ENCODE measurements at regions not wholly inside any gene's neighbourhood (a gene's known extent, or its start where the extent isn't known, plus 50 kb on each side); places are given as distances from the start of the nearest gene placed in this dataset.
A peak's percentile ranks its signal among the peaks of the same experiment; 100 is the strongest.

DNA sequence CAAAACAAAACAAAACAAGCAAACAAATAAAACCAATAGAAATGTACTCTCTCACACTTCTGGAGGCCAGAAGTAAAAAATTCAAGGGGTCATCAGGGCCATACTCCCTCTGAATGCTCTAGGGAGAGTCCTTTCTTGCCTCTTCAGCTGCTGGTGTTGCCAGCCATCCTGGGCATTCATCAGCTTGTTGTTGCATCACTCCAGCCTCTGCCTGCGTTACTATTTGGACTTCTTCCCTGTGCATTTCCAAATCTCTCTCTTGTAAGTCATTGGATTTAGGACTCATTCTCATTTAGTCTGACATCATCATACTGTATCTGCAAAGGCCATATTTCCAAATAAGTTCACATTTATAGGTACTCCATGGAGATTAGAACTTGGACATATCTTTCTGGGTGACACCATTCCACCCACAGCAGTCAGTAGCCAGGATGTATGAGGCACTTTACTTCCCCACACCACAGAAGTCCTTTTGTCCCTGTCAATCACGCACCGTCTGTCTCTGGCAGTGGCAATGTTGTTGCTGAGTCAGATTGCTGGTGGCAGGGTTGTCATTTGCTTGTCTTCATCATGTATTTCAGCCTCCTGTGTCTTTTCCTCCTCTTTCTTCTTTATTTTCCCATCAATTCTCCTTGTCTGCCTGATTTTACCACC is 151.0 kb upstream of the KCNJ6 start:
- H3K4me1 ChIP-seq = no peaks in the 10 kb centered on the region
- H3K9me3 ChIP-seq = no peaks in the 10 kb centered on the region
- WGBS, 2 donors = 69 to 71% methylated on average over 3 of the region's 3 CpGs
- DNase-seq = no peak
- no peak overlapping the region for H3K4me3 ChIP-seq
- no peaks in the 10 kb centered on the region for H3K36me3 ChIP-seq
- H3K27me3 ChIP-seq = peaks cover 0 to 6% (median 4%) of the 10 kb centered on the region in 7 donors
- ATAC-seq = peak in 1 of 8 donors; percentile 81
- H3K27ac ChIP-seq = no peak overlapping the region
- intact Hi-C loops (cut with DNase I) = no loop called here
- TF ChIP-seq, protein P1, sequence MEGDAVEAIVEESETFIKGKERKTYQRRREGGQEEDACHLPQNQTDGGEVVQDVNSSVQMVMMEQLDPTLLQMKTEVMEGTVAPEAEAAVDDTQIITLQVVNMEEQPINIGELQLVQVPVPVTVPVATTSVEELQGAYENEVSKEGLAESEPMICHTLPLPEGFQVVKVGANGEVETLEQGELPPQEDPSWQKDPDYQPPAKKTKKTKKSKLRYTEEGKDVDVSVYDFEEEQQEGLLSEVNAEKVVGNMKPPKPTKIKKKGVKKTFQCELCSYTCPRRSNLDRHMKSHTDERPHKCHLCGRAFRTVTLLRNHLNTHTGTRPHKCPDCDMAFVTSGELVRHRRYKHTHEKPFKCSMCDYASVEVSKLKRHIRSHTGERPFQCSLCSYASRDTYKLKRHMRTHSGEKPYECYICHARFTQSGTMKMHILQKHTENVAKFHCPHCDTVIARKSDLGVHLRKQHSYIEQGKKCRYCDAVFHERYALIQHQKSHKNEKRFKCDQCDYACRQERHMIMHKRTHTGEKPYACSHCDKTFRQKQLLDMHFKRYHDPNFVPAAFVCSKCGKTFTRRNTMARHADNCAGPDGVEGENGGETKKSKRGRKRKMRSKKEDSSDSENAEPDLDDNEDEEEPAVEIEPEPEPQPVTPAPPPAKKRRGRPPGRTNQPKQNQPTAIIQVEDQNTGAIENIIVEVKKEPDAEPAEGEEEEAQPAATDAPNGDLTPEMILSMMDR (IDR thresholded peaks at IDR 0.05) = no peak

DNA sequence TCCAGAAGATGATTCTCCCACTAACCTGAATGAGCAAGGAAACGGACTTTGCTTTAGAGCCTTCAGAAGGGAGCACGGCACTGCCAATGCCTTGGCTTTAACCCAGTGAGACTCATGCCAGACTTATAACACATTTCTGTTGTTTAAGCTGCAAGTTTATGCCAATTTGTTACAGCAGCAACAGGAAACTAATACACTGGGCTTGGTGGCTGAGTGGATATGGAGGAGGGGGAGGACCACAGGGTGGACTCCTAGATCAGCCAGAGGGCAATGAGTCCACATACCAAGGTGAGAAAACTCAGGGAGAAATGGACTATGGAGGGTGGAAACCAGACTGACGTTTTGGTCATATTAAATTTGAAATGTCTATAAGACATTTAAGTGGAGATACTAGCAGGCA is 156.2 kb upstream of the KCNJ6 start:
- 69 to 76% methylated on average over 3 of the region's 3 CpGs for WGBS, 2 donors
- ATAC-seq = no peak

DNA sequence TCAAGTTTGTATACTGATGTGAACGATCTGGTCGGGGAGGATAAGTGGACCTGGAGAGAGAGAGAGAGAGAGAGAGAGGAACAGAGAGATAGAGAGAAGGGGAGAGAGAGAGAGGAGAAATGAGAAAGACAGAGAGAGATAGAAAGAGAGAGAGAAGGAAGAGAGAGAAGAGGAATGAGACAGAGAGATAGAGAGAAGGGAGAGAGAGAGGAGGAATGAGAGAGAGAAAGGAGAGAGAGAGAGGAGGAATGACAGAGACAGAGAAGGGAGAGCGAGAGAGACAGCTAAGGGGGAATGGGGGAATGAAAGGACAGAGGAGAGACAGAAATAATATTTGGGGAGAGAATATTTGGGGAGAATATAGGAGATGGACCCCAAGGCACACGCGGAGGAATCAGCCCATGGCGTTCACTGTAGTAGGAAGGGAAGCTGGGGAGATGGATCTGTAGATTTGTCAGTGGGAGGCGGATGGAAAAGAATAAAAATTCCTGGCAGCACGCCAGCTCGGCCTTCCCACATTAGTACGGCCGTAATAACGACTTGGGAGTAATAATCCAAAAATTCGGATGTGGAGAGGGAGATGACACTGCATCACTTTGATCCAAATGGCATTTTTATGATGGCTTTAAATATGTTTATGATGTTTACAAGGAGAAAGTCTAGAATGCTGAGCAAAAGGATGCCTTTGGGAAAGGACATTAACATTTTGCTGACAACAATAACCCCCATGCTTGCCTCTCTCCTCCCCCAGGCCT is 159.8 kb upstream of the KCNJ6 start:
- Histone ChIP-seq H3K36me3 (no peaks in the 10 kb centered on the region), H3K9me3 (peaks cover 0 to 15% (median 0%) of the 10 kb centered on the region in 11 donors), H3K27ac (no peak overlapping the region), H3K27me3 (peaks cover 0 to 6% (median 0%) of the 10 kb centered on the region in 7 donors), H3K4me3 (no peak overlapping the region), H3K4me1 (peaks cover 0 to 9% (median 0%) of the 10 kb centered on the region in 9 donors)
- WGBS, 2 donors = 63 to 71% methylated on average over 13 of the region's 13 CpGs
- intact Hi-C loops (cut with DNase I) = no loop called here
- ATAC-seq = no peak
- DNase-seq = no peak
- TF ChIP-seq, protein P1 (IDR thresholded peaks at IDR 0.05) = no peak

More for the DNA sequence above, 156.2 kb upstream of the KCNJ6 start:
- intact Hi-C loops (cut with DNase I) = no loop called here
- H3K4me3 ChIP-seq = no peak overlapping the region
- no peak overlapping the region for H3K27ac ChIP-seq
- H3K27me3 ChIP-seq = peaks cover 0 to 9% (median 0%) of the 10 kb centered on the region in 7 donors
- TF ChIP-seq, protein P1 (IDR thresholded peaks at IDR 0.05) = no peak
- H3K36me3 ChIP-seq = no peaks in the 10 kb centered on the region
- H3K4me1 ChIP-seq = no peaks in the 10 kb centered on the region
- no peak for DNase-seq
- peaks cover 0 to 15% (median 0%) of the 10 kb centered on the region in 11 donors for H3K9me3 ChIP-seq

DNA sequence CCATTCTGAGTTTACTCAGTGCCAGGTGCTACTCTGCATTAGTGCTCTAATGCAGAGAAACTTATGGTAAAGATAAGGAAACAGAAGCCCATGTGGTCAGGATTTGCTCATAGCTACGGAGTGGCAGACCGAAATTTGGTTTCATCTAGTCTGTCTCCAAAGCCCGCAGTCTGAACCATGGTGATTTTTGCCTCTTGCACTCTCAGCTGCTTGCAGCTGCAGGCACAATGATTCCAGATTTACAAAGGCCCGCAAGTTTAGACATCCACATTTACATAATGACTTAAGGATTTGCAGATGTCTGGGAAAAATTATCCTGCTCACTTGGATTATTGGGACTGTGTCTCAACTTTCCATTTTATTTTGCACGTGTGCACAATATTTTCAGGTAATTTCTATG is 161.3 kb upstream of the KCNJ6 start:
- H3K27ac ChIP-seq = no peak overlapping the region

More for the DNA sequence above, 161.3 kb upstream of the KCNJ6 start:
- Histone ChIP-seq H3K4me1 (peaks cover 0 to 22% (median 6%) of the 10 kb centered on the region in 9 donors), H3K4me3 (no peak overlapping the region), H3K36me3 (no peaks in the 10 kb centered on the region), H3K9me3 (peaks cover 0 to 15% (median 0%) of the 10 kb centered on the region in 11 donors), H3K27me3 (no peaks in the 10 kb centered on the region)
- ATAC-seq (no peak), DNase-seq (no peak)
- intact Hi-C loops (cut with DNase I) = no loop called here
- TF ChIP-seq, protein P1 (IDR thresholded peaks at IDR 0.05) = no peak
- 70 to 80% methylated on average over 5 of the region's 5 CpGs for WGBS, 2 donors

Measured in heart right ventricle (tissue), 16 donors.